GM21423 (cell line): ENCODE measurements at regions not wholly inside any gene's neighbourhood (a gene's known extent, or its start where the extent isn't known, plus 50 kb on each side); places are given as distances from the start of the nearest gene placed in this dataset.
"Not testable (repeated sequence)": the region's sequence is repeated elsewhere in the genome, so short reads cannot be mapped to it uniquely, and the experiment has no call there.

Experiments used
- ATAC-seq: cut with Tn5 transposase; IDR thresholded peaks from one replicate; pipeline ENCODE4 v1.9.1; 2021; ENCODE audit warnings: mild to moderate bottlenecking, moderate library complexity; ENCODE audit not compliant: unreplicated experiment

- ATAC-seq, result no peak
Observed at GRCh38 chr9:102514541-102514940, 480.6 kb upstream of the CYLC2 start.

- ATAC-seq, result no peak
Observed at GRCh38 chr9:102507044-102507687, 488.0 kb upstream of the CYLC2 start.

- no peak for ATAC-seq
Observed at GRCh38 chr9:102506406-102506805, 488.7 kb upstream of the CYLC2 start.

DNA sequence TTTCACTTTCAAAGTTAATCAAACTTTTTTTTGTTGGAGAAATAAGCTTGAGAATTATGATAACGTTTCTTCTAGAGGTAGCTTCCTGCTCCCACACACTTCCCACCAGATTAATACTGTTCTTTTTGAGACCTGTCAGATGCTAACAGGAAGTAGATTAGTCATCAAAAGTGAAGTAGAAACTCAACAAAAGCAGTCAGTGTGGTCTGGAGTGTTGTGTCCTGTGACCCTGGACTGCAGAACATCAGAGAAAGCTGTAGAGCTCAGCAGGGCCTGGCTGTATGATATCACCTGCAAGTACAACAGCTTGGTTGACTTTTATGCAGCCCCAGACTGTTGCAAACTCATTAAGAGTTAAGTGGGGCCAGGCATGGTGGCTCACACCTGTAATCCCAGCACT, 495.7 kb upstream of the CYLC2 start:
- no peak for ATAC-seq

DNA sequence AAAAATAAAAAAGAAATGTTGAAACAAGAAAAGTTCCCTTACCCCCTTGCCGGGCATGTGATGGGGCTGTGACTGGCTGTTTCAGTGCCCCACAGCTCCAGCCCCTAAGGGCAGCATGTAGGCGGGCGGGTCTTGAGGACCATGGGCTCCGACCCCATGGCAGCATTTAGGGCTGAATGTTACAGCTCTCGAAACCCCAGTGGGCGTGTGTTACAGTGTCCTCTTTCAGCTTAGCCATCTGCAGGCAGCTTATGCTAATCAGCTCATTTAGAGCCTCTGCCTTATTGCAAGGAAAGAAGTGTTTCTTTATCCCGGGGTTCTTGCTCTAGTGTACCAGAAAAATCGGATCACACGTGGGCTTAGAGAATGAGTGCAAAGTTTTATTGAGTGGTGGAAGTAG, 497.4 kb upstream of the CYLC2 start:
- ATAC-seq, result no peak

- not testable (repeated sequence) for ATAC-seq
Observed at GRCh38 chr9:102486976-102487375, 508.2 kb upstream of the CYLC2 start.

GRCh38 chr9:102483651-102484050, 511.5 kb upstream of the CYLC2 start:
- ATAC-seq, result no peak

DNA sequence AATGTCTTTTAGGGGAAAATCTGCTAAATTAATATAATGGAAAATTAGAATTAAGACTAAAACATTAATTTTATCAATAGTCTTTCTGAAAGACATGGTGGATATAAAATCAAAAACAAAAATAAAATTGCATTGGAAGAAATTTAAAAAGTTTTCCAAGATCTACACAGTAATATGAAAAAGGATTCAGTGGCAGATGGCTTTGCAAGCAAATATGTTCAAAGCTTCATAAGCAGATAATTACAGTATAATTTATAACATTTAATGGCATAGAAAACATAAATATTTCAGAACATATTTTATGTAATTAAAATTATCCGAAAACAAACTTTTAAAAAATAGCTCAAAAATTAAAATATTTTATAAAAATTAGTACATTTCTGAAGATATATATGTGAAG, 512.4 kb upstream of the CYLC2 start:
- ATAC-seq, result no peak

DNA sequence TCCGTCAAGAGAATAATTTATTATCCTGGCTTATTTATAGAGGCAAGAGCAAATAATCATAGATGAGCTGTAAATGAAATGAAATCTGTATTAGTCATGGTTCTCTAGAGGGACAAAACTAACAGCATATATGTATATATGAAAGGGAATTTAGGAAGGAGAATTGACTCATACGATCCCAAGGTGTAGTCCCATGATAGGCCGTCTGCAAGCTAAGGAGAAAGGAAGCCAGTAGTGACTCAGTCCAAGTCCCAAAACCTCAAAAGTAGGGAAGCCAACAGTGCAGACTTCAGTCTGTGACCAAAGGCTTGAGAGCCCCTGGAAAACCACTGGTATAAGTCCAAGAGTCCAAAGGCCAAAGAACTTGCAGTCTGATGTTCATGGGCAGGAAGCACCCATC, 515.9 kb upstream of the CYLC2 start:
- no peak for ATAC-seq

DNA sequence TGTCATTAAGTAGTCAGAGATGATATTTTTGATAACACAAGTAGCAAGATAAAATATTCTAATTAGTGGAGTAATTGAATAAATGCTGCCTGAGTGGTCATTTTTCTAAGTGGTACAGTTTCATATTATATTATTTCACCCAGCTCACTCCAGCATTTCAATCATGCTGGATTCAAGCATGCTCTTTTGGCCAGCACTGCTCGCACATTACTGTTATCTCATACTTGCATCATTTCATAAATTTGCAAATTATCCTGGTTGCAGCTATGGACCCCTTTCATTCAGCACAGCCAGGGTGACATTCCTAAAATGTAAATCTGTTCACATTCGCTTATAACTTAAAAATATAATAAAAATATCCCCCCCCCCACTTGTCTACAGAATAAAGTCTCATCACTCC, 520.8 kb upstream of the CYLC2 start:
- no peak for ATAC-seq

GRCh38 chr9:102469430-102469829, 525.7 kb upstream of the CYLC2 start:
- not testable (repeated sequence) for ATAC-seq

DNA sequence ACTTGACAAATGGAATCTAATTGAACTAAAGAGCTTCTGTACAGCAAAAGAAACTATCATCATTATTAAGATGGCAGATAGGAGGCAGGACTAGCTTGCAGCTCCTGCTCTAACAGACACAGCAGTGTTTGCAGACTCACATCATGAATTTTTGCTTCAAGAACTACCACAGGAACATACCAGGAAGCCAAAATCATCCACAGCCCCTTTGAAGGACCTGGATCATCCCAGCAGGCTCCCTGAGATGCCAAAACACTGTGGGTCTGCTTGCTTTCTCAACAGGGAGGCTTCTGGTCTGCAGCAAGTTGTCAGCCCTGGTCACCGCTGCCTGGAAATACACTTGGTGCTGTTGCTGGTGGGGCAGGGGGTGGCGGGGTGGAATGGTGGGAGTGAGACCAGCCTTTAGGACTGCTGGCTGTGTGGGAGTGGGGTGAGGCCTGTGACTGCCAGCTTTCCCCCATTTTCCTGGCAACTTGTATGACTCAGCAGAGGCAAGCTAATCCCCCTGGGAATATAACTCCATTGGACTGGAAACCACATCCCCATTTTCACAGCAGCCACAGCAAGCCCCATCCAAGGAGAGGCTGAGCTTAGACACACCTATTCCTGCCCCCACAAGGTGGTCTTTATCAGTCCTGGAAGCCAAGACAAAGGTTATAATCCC, 533.8 kb upstream of the CYLC2 start:
- no peak for ATAC-seq

GRCh38 chr9:102459828-102460227, 535.3 kb upstream of the CYLC2 start:
- no peak for ATAC-seq

DNA sequence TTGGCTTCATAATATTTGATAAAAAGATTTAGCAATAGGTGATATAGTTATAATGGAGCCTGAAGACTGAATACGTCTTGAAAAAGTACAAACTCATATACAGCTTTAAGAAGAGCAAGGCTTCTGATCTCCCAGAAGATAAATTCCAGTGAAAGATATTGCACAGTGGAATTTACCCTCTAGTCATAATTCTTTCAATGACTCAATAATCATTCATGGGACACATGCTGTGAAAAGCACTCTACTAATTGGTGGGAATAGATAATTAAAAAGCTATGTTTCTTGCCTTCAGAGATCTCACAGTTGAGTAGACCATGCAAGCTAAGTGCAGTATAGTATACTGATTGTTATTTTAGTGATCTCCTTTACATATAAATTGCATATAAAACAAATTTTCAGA, 538.6 kb upstream of the CYLC2 start:
- ATAC-seq, result no peak

- no peak for ATAC-seq
Observed at GRCh38 chr9:102445906-102446305, 549.2 kb upstream of the CYLC2 start.

GRCh38 chr9:102445181-102445747, 549.9 kb upstream of the CYLC2 start:
- no peak for ATAC-seq

DNA sequence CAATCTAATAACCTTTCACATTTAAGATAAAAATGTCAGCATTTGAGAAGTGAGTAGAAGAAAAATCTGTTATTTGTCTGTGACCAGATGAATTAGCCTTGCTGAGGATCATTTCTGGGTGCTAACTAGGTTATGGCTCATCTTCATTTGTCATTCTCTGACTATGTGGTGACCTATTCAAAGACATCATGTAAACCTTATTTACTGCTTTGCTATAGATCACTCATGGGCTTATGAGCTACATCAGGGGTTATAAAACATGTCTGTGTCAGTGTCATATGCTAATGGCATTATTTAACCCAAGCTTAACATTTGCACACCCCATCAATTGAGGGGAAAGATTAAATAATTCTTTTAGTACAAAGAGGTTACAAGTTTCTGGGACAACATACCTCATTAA, 555.5 kb upstream of the CYLC2 start:
- ATAC-seq, result no peak

GRCh38 chr9:102436599-102436998, 558.5 kb upstream of the CYLC2 start:
- ATAC-seq, result not testable (repeated sequence)

- no peak for ATAC-seq
Observed at GRCh38 chr9:102435427-102435826, 559.7 kb upstream of the CYLC2 start.

GRCh38 chr9:102434545-102434944, 560.6 kb upstream of the CYLC2 start:
- ATAC-seq, result no peak

- ATAC-seq, result no peak
Observed at GRCh38 chr9:102428305-102428704, 566.8 kb upstream of the CYLC2 start.

DNA sequence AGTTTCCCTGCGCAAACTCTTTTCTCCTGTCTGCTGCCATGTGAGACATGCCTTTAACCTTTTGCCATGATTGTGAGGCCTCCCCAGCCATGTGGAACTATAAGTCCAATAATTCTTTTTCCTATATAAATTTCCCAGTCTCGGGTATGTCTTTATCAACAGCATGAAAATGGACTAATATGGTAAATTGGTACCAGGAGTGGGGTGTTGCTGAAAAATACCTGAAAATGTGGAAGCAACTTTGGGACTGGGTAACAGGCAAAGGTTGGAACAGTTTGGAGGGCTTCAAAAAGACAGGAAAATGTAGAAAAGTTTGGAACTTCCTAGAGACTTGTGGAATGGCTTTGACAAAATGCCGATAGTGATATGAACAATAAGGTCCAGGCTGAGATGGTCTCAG, 578.9 kb upstream of the CYLC2 start:
- not testable (repeated sequence) for ATAC-seq
